Mesenchymal stem cell (in vitro differentiated cells and primary cell): ENCODE measurements at regions not wholly inside any gene's neighbourhood (a gene's known extent, or its start where the extent isn't known, plus 50 kb on each side); places are given as distances from the start of the nearest gene placed in this dataset. TPM values are rescaled to one million over a fixed set of nuclear protein-coding genes. Genes with fewer than 3 reads are reported as not detected.

Experiments used
- DNase-seq: peaks from one replicate; pipeline ENCODE4 v3.0.0-alpha.2; 2013
- H2AFZ ChIP-seq: one replicate; pipeline ENCODE4 v1.6.1; 2013; ENCODE audit warnings: low read depth, mild to moderate bottlenecking, control low read depth, inconsistent platforms, low read length, moderate library complexity
- H2AK5ac ChIP-seq: 2 replicates; pipeline ENCODE4 v1.6.1; 2013; ENCODE audit warnings: low read length, moderate library complexity, mild to moderate bottlenecking, inconsistent platforms; ENCODE audit not compliant: severe bottlenecking
- H2BK120ac ChIP-seq: one replicate; pipeline ENCODE4 v1.6.1; 2013; ENCODE audit warnings: low read depth, mild to moderate bottlenecking, inconsistent platforms, low read length, moderate library complexity
- H2BK12ac ChIP-seq, 2 experiments: one replicate each; pipeline ENCODE4 v1.6.1; 2013; ENCODE audit warnings: inconsistent platforms in 2 of 2, low read length in 2 of 2, mild to moderate bottlenecking in 2 of 2, moderate library complexity in 2 of 2, control low read depth in 1 of 2
- H2BK15ac ChIP-seq: one replicate; pipeline ENCODE4 v1.6.1; 2013; ENCODE audit warnings: mild to moderate bottlenecking, low read depth, inconsistent platforms; ENCODE audit not compliant: poor library complexity, severe bottlenecking
- H2BK5ac ChIP-seq: 2 replicates; pipeline ENCODE4 v1.6.1; 2013; ENCODE audit warnings: low read depth, mild to moderate bottlenecking, low read length, control low read depth, inconsistent platforms; ENCODE audit not compliant: poor library complexity, severe bottlenecking
- H3K14ac ChIP-seq, 2 experiments: one replicate each; pipeline ENCODE4 v1.6.1; 2013; ENCODE audit warnings: inconsistent platforms in 2 of 2, low read length in 2 of 2, control low read depth in 1 of 2, mild to moderate bottlenecking in 1 of 2, moderate library complexity in 1 of 2
- H3K18ac ChIP-seq, 2 experiments: one replicate each; pipeline ENCODE4 v1.6.1; 2013; ENCODE audit warnings: inconsistent platforms in 2 of 2, low read length in 2 of 2, control low read depth in 1 of 2, low read depth in 1 of 2, mild to moderate bottlenecking in 1 of 2
- H3K23ac ChIP-seq, 2 experiments: one replicate each; pipeline ENCODE4 v1.6.1; 2013; ENCODE audit warnings: inconsistent platforms in 2 of 2, low read length in 2 of 2, mild to moderate bottlenecking in 2 of 2, moderate library complexity in 2 of 2, control low read depth in 1 of 2
- H3K27ac ChIP-seq: 2 replicates; pipeline ENCODE4 v1.5.1; 2013; ENCODE audit warnings: mild to moderate bottlenecking, moderate library complexity, low read length, control low read depth, inconsistent platforms; ENCODE audit not compliant: poor library complexity, severe bottlenecking
- H3K27me3 ChIP-seq, 2 experiments: 2 replicates each; pipeline versions ENCODE4 v1.6.1 to v1.7.0; 2013; ENCODE audit warnings: low read length in 2 of 2, mild to moderate bottlenecking in 2 of 2, moderate library complexity in 2 of 2, control low read depth in 1 of 2, inconsistent platforms in 1 of 2; ENCODE audit not compliant: control insufficient read depth in 1 of 2, insufficient read depth in 1 of 2
- H3K36me3 ChIP-seq, 2 experiments: 2 replicates each; pipeline versions ENCODE4 v1.6.1 to v1.7.0; 2013; ENCODE audit warnings: low read length in 2 of 2, control low read depth in 1 of 2, inconsistent platforms in 1 of 2, low read depth in 1 of 2, mild to moderate bottlenecking in 1 of 2; ENCODE audit not compliant: insufficient read depth in 2 of 2, control insufficient read depth in 1 of 2
- H3K4ac ChIP-seq, 2 experiments: one replicate each; pipeline ENCODE4 v1.6.1; 2013; ENCODE audit warnings: inconsistent platforms in 2 of 2, low read length in 2 of 2, mild to moderate bottlenecking in 2 of 2, moderate library complexity in 2 of 2, control low read depth in 1 of 2, low read depth in 1 of 2
- H3K4me1 ChIP-seq: 2 replicates; pipeline ENCODE4 v1.6.1; 2013; ENCODE audit warnings: low read depth, low read length, control low read depth; ENCODE audit not compliant: control insufficient read depth, insufficient read depth
- H3K4me2 ChIP-seq: 2 replicates; pipeline ENCODE4 v1.6.1; 2013; ENCODE audit warnings: low read length, mild to moderate bottlenecking, inconsistent platforms; ENCODE audit not compliant: poor library complexity, severe bottlenecking
- H3K4me3 ChIP-seq, 2 experiments: 2 replicates each; pipeline versions ENCODE4 v1.5.1 to v1.7.0; 2013; ENCODE audit warnings: low read length in 2 of 2, mild to moderate bottlenecking in 2 of 2, control low read depth in 1 of 2, low read depth in 1 of 2; ENCODE audit not compliant: insufficient read depth in 1 of 2
- H3K79me1 ChIP-seq: replicated peaks from 2 replicates; pipeline ENCODE4 v1.6.1; 2013; ENCODE audit warnings: mild to moderate bottlenecking, control low read depth, low read length, inconsistent platforms; ENCODE audit not compliant: poor library complexity, severe bottlenecking
- H3K9ac ChIP-seq: 2 replicates; pipeline ENCODE4 v1.7.0; 2013; ENCODE audit warnings: mild to moderate bottlenecking, low read length, moderate library complexity
- H3K9me3 ChIP-seq: 2 replicates; pipeline ENCODE4 v1.7.0; 2013; ENCODE audit warnings: mild to moderate bottlenecking, low read length; ENCODE audit not compliant: control insufficient read depth
- H4K8ac ChIP-seq: one replicate; pipeline ENCODE4 v1.6.1; 2013; ENCODE audit warnings: inconsistent platforms, mild to moderate bottlenecking, low read length, moderate library complexity
- H4K91ac ChIP-seq: one replicate; pipeline ENCODE4 v1.6.1; 2013; ENCODE audit warnings: mild to moderate bottlenecking, low read length, inconsistent platforms
- WGBS: methylation state at CpG from one replicate; pipeline ENCODE4 v1.1.7; 2013; ENCODE audit warnings: mixed read lengths; 5-methylcytosine and 5-hydroxymethylcytosine counted together
- small RNA-seq: library from polyadenylated mRNA; stranded (forward); fragments of <200 nt; extraction: miRNeasy Mini kit (QIAGEN cat#:217004); gene quantifications from one replicate; pipeline ENCODE3, GENCODE V24; 2013; ENCODE audit warnings: low read depth

GRCh38 chr4:30670206-30670605 is 50.0 kb upstream of the PCDH7 start:
- Histone ChIP-seq H4K8ac (no peak overlapping the region), H2BK120ac (no peak overlapping the region), H3K4me3 (no peak overlapping the region), H3K4me2 (no peak overlapping the region), H3K79me1 (no peaks in the 10 kb centered on the region), H3K4ac (no peak overlapping the region), H3K4me1 (no peaks in the 10 kb centered on the region), H3K27me3 (no peaks in the 10 kb centered on the region), H2BK5ac (no peak overlapping the region), H2BK12ac (no peak overlapping the region), H3K23ac (no peak overlapping the region), H3K27ac (no peak overlapping the region), H3K9me3 (no peaks in the 10 kb centered on the region), H2AK5ac (no peak overlapping the region), H3K14ac (no peak overlapping the region), H3K36me3 (no peaks in the 10 kb centered on the region), H2BK15ac (no peak overlapping the region), H3K18ac (no peak overlapping the region), H2AFZ (no peak overlapping the region), H3K9ac (no peak overlapping the region), H4K91ac (no peak overlapping the region)
- no peak for DNase-seq
- WGBS: 93% methylated on average over 3 of the region's 3 CpGs

Small RNAs in the stretch of these regions (small RNA-seq; reads per million reads assigned to genes)
- gene AC097510.1: not detected
